ENCODE measurements at regions not wholly inside any gene's neighbourhood (a gene's known extent, or its start where the extent isn't known, plus 50 kb on each side); places are given as distances from the start of the nearest gene placed in this dataset.

- no peak for DNase-seq
Measured at GRCh38 chr2:136399667-136400289, 281.8 kb upstream of the CXCR4 start.

DNA sequence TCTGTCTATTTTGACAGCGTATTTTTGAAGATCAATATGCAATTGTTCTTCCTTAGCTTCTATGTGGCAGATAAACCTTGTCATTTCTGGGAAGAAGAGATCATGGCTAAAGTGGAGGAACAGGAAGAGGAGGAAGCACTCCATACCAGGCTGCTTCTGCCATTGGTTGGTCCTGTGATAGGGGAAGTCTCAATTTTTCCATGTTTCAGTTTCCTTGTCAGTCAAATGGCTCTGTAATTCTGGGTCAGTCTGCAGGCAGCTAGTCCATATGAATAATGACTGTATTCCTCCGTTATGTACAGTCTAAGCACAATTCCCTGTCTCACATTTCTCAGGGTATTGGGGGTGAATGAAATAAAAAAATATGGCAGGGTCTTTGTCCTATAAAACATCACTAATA lies 277.6 kb upstream of the CXCR4 start:
- DNase-seq, result peak; percentile 11

GRCh38 chr2:136394136-136395060 lies 276.4 kb upstream of the CXCR4 start:
- DNase-seq, result no peak

- peak; percentile 32 for DNase-seq
Measured at GRCh38 chr2:136393514-136393913, 275.6 kb upstream of the CXCR4 start.

DNA sequence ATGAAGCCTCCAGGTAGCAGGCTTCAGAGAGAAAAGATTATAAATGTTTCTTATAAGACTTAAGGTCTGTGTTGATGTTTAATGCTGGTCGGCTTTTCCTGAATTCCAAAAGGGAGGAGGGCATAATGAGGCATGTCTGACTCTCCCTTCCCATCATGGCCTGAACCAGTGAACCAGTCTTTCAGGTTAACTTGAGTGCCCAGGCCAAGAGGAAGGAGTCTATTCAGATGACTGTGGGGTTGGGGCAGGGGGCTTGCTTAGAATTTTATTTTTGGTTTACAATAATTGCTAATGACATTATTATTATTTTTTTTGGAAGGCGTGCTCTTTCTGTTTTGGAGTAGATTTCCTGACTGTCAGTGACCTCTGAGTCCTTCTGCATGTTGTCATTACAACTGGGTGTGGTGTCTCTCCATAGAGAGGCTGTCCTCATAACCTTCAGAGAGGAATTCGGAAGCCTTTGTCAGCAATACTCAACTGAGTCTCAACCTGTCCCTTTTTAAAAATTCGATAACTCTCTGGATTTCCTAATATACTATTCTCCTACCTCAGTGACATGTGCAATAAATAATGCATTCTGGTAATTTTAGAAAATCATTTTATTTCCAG lies 275.1 kb upstream of the CXCR4 start:
- DNase-seq, result no peak

DNA sequence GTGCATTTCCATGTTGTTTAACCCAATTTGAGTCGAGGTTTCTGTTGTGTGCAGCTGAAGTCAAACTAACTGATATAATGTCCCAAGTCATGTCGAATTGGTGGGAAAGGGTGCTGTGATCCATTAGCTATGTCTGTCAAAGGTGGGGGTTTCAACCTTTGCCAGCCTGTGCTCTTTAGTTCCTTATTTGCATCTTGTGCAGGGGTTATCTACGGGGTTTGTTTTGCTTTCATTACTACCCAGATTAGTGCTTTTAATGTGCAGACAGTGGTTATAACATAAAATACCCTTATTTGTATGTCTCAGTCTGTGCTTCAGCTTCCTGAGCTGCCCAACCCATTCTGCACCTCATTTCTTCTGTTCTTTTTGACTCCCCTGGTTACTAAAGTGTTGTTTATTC lies 271.9 kb upstream of the CXCR4 start:
- DNase-seq, result peak; percentile 42

DNA sequence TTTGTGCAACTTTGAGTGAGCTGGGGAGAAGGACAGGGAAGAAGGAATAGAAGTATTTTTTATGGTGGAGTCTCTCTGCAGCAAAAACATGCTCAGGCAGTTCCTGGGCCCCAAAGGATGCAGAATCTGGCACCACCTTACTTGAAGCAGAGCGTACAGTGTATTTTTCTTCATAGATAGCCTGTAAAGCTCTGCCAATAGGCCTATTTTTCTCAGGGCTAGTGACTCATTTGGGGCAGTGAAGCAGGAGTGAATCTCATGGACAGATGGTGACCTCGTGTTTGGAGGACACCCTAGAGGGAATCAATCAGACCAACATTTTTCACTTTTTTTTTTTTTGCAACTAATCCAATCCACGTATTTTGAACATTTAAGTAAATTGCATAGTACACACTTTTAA lies 268.1 kb upstream of the CXCR4 start:
- no peak for DNase-seq

- peak; percentile 58 for DNase-seq
Measured at GRCh38 chr2:136384531-136385303, 266.8 kb upstream of the CXCR4 start.

DNA sequence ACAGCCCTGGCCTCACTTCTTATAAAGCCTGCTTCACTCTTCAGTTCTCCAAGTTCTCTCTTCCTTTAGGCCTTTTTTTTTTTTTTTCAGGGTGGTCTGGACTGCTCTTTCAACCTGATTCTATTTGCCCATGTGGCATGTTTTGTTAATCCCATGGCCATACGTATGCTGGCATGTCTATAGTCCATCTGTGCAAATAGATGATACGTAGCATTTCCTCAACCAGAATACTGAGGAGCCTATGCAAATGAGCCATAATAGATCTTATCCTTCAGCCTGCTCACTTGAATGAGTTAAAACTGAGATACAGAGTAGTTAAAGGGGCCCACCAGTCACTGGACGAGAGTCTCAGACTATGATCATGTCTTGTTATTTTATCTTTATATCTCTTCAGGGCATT lies 265.2 kb upstream of the CXCR4 start:
- DNase-seq, result no peak

- no peak for DNase-seq
Measured at GRCh38 chr2:136381722-136382633, 264.0 kb upstream of the CXCR4 start.

DNA sequence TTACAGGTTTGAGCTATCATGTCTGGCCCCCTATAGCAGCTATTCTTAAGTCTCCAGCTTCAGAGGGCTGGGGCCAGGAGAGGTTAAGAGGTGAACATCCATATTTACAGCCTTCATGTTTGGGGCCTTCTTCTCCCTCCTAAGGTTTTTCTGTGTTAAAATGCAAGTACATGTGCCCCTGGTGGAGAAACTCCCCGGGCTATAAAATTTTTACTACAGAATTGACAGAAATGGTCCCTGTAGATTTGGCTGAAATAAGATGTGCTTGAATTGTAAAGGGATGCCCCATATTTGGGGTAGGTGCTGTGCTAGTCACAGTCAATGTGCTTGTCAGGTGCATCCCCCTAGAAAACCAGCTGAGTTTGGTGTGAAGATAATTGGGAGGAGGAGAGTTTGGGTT lies 263.3 kb upstream of the CXCR4 start:
- DNase-seq, result no peak

GRCh38 chr2:136378712-136379595 lies 261.0 kb upstream of the CXCR4 start:
- DNase-seq, result peak; percentile 71

DNA sequence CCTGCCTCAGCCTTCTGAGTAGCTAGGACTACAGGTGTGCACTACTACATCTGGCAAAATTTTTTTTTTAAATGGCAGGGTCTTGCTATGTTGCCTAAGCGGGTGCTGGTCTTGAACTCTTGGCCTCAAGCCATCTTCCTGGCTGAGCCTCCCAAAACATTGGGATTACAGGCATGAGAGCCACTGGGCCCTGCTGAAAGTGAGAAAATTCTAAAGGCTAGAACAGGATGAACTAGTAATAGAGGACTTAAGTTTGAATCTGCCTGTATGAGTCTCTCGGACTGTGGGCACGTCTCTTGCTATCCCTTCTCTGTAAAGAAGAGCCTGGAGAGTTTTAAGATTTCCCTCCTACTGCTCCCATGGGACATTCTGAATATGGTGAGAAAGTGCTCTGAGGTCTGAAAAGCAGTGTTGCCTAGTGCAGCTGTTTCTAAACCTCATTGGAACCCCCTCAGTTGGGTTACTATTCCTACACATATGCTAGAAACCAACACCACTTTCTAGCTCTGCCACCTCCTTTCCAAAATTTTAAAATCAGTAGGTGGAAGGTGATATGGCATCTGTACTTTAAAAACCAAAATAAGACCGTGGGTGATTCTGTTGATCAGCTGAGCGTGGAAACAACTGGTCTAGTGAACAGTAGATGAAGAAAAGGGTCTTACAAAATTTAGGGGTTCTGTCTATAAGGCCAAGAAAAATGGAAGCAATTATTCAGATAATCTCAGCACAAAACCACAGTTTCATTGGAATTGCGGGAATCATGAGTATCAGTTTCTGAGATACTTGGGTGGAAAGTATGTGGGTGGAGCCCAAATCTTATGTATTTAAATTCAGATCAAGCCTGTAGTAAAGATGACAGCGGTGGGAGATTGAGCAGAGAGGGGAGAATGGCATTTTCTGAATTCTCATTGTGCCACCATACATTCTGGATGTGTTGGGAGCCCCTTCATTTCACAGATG lies 259.8 kb upstream of the CXCR4 start:
- DNase-seq, result no peak

- DNase-seq, result no peak
Measured at GRCh38 chr2:136376798-136377211, 258.9 kb upstream of the CXCR4 start.

DNA sequence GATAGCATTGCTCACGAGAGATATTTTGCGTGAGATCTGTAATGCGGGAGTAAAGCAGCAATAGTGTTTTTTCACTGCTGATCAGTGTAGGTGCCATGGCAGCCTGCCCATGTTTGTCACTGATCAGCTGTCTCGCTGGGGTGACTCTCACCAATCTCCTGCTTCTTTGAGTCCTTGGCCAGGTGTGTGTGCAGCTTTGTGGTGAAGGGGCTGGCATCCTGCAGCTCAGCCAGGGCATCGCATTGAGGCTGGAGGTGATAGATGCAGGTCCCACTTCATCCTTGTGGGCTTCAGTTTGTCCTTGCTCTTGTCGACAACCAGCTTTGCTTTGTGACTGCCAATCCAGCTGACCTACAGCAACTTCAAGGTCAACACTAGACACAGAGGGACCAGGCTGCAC lies 258.3 kb upstream of the CXCR4 start:
- DNase-seq, result no peak

GRCh38 chr2:136375017-136375901 lies 257.3 kb upstream of the CXCR4 start:
- DNase-seq, result no peak

- DNase-seq, result no peak
Measured at GRCh38 chr2:136373841-136374240, 255.9 kb upstream of the CXCR4 start.

GRCh38 chr2:136373029-136373428 lies 255.1 kb upstream of the CXCR4 start:
- no peak for DNase-seq

DNA sequence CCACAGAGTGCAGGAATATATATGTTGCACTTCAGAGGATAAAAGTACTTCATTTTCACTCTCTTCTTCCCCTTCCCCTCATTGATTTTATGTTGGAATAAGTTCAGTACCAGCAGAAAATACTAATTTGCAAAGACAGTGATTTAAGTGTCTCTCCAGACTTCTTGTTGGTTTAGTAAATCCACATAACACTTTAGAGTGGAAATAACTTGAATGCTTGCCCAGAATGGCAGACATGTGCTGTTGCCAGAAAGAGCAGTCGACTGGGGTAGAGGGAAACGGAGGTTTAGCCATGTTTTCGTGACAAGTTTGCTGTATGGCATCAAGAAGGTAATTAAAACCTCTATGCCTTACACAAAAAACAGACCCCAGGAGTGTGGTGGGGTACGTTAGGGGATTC lies 246.0 kb upstream of the CXCR4 start:
- DNase-seq, result peak; percentile 9

Data from OCI-M1 (cell line).